ENCODE measurements at regions not wholly inside any gene's neighbourhood (a gene's known extent, or its start where the extent isn't known, plus 50 kb on each side); places are given as distances from the start of the nearest gene placed in this dataset.

DNA sequence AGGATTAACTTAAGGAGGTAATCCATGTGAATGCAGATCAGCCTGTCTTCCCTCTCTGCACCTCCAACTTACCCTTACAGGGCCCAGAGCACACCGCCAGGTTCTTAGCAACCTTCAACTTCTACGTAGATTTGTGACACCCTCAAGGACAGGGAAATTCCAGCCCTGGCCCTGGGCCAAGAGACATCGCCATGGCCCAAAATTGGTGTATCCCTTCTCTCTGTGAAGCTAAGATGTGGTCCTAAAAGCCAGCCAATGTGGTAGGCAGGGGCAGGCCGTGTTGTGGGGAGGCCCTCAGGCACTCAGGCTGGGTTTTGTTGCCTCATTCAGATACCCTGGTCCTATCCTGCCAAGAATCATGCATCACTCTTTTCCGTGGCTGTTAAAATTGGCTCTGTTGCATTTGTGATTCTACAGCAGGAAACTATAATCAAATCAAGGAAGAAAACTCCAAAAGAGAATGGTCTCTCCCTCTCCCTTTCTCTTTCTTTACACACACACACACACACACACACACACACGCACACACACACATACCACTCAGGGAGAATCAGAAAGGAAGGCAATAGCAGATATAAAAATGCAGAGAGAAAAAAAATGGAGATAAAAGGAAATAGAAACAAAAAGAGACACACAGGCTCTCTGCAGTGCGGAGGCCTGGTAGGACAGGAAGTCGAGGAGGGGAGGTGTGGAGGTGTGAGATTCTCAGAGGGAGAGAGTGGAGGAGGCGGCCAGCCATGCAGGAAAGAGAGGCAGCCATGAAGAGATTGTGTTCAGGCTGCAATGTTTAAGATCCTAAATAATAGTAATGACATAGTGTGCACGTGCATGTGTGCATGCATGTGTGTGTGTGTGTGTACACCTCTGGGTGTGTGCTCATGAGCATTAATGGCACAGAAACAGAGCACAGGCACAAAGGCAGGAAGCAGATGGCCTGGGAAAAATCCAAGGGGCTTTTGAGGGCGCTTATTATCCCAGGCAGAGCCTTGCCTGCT lies 201.8 kb upstream of the LRFN2 start:
- DNase-seq = no peak

DNA sequence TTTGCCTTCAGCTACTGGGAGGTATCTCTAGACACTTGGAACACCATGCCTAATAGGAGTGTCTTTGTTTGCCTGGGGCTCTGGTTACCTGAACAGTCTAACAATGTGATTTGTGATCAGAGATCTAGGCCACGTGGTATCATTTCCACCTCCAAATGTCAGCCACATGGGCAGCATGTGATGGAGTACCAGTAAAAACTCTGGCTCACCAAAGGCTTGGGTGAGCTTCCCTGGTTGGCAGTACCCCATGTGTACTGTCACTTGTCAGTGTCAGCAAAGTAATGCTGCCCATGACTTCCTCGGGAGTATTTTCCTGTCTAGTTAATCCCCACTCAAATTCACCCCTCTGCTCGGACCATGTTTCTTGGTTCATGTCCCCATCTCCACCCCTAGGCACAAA lies 195.2 kb upstream of the LRFN2 start:
- no peak for DNase-seq

DNA sequence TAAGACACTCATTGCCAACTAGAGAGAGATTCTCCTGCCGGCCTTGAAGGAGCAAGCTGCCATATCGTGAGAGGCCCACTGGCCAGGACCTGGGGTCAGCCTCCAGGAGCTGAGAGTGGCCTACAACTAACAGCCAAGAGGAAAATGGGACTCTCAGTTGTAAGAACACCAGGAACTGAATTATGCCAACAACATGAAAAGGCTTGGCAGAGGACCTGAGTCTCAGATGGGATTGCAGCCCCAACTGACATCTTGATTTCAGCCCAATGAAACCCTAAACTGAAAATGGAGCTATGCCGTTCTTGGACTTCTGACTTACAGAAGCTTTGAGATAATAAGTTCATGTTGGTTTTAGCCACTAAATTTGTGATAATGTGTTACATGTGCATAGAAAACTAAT lies 193.5 kb upstream of the LRFN2 start:
- DNase-seq = no peak

DNA sequence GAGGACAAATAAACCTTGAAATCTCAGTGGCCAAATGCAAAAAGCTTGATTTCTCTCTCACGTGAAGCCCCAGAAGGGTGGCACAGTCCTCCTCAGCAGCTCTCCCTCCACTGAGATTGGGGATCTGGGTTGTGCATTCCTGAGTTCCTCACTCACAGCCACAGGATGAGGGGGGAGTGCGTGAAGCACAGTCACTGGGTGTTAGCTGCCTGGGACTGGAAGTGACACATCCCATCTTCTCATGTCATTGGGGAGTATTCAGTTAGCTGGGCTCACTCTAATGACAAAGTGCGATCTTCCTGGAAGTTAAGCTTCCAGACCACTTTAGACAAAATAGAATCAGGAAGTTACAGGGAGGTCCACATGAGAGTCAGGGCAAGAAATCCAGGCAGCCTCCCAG lies 192.2 kb upstream of the LRFN2 start:
- no peak for DNase-seq

- peak; percentile 14 for DNase-seq
Observed at GRCh38 chr6:40778918-40779317, 191.8 kb upstream of the LRFN2 start.

DNA sequence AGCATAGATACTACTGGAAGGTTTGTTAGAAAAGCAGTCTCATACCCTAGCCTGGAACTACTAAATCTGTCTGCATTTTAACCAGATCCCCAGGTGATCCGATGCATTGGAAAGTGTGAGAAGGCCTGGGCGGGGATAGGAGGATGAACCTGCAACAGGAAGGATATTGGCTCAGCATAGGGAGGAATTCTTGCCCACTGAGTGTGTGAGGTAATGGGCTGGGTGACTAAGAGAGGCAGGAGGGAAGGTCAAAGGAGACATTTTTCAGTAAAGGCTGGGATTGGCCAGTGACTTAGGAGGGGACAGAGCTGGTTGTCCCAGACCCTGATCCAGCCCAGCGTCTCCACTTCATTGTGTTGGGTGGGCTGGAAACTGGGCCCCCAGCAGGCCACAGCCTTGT lies 191.0 kb upstream of the LRFN2 start:
- DNase-seq = no peak

DNA sequence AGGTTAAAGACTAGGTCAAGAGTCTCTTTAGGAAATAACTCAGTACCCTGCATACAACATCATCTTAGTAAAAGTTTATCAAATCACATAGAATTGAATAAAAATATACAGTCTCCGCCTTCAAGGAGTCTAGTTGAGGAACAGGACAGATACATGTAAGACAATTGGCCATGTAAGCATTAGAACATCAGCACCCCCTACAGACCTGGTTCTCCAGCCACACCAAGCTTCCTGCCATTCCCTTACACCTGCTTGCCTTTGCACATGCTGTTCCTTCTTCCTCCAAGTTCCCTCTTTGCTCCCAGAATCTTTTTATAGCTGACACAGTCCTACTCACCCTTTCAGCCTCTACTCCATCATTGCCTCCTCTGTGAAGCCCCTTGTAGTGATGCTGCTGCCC lies 187.8 kb upstream of the LRFN2 start:
- peak; percentile 49 for DNase-seq

DNA sequence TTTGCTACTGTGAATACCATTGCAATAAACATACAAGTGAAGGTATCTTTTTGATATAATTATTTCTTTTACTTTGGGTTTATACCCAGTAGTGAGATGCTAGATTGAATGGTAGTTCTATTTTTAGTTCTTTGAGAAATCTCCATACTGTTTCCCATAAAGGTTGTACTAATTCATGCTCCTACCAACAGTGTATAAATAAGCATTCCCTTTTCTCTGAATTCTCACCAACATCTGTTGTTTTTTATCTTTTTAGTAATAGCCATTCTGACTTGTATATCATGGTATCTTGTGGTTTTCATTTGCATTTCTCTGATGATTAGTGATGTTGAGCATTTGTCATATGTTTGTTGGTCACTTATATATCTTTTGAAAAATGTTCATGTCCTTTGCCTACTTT lies 183.6 kb upstream of the LRFN2 start:
- no peak for DNase-seq

GRCh38 chr6:40764726-40765125 lies 177.6 kb upstream of the LRFN2 start:
- DNase-seq = peak; percentile 89

GRCh38 chr6:40762981-40763380 lies 175.8 kb upstream of the LRFN2 start:
- DNase-seq = no peak

DNA sequence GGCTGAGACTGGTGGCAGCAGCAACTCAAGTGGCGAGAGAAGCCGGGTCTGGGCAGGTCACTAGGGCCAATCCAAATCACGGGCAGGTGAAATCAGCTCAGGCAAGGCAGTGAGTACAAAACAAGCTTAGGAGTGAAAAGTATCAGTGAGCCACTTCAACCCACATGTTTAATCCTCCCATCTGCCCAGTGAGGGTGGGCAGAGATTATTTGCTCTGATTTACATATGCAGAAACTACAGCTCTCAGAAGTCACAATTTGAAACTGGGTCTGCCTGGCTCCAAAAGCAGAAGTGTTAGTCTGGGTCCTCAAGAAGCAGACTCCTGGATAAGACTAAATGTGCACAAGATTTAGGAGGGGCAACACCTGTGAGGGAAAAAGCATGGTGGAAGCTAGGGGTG lies 173.7 kb upstream of the LRFN2 start:
- no peak for DNase-seq

DNA sequence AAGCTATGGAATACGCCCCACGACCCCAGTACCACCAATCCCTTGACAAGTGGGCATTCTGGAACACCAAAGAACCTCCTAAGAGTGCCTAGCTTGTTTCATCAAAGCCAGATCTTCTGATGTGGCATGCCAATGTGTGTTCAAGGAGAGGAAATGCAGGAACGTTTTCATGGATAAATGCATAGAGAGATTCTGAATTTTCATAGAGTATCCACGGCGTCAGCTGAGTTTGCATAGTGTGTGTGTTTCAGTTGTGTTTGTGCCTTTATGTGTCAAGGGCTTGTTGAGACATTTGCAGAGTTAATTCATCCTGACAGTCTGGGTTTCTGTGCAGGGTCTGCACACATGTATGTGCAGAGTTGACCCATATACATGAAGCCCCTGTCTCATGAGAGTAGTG lies 172.7 kb upstream of the LRFN2 start:
- no peak for DNase-seq

- DNase-seq = no peak
Observed at GRCh38 chr6:40759264-40759663, 172.1 kb upstream of the LRFN2 start.

GRCh38 chr6:40755749-40756452 lies 168.7 kb upstream of the LRFN2 start:
- DNase-seq = no peak

DNA sequence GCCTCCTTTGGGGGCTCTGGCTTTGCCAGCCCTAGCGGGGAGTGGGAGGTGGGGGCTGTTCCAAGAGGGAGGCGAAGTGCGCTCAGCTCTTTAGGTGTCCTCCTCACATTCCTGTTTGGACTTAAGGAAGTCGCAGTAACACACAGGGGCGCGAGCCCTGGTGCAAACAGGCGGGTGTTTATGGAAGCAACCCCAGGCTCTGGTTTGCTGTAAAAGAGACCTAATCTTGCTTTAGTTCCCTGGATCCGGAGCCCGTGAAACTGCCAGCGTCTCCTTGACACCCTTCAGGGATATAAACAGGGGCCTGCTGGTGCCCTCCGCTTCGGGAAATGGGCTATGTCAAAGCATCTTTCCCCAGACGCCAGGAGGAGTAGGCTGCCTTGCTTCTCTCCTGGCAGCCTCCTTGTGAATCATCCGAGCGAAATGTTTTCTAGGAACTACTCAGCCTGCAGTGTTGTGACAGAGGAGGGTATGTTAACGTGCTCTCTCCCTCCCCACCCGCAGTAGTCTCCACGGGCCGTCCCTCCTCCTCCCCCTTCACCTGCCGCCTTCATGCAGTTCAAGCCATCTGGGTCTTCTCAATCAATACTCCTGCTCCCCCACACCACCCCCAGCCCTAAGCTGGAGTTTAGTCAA lies 168.0 kb upstream of the LRFN2 start:
- no peak for DNase-seq

DNA sequence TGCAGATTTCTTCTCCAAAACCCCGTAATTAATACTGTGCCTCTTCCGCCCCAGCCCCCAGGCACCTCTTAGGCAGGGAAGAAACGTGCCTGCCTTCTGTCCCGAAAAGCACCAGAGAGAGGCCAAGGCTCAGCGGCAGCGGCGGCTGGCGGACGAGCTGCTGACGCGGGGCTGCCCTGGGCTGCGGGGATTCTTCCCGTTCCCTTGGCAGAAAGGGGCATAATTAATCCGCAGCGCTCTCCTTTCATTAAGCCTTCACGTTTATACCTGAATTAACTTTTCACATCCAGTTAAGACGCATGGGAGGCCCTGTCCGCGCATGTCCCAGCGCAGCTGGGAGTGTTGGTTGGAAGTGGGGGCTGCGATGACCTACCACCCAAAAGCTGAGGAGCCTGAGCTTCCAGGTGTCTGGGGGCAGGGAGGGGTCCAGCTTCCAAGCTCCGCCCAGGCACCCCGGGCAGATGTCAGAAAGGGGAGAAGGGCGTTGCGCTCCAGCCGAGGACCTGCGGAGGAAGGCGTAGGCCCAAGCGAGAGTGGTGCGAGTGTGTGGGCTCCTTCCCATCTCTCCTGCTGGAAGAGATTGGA lies 167.4 kb upstream of the LRFN2 start:
- no peak for DNase-seq

- no peak for DNase-seq
Observed at GRCh38 chr6:40753675-40754448, 166.7 kb upstream of the LRFN2 start.

- DNase-seq = no peak
Observed at GRCh38 chr6:40753048-40753447, 165.9 kb upstream of the LRFN2 start.

DNA sequence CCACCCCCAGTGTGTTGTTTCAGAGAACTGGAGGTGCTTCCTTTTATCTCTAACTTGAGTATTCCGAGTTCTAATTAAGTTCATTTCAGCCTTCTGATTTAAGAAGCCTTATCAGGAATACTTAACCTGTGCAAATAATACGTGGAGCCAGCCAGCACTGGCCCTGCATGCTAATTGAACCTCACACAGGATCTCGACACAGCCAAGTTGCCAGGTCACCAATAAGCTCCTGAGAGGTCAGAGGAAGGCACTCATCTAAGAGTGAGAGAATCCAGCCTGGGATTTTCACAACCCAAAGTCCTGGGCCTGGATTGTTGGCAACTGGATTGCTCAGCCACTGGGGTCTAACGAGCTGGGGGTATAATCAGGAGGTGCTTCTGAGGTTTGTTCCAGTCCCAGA lies 157.7 kb upstream of the LRFN2 start:
- DNase-seq = no peak

DNA sequence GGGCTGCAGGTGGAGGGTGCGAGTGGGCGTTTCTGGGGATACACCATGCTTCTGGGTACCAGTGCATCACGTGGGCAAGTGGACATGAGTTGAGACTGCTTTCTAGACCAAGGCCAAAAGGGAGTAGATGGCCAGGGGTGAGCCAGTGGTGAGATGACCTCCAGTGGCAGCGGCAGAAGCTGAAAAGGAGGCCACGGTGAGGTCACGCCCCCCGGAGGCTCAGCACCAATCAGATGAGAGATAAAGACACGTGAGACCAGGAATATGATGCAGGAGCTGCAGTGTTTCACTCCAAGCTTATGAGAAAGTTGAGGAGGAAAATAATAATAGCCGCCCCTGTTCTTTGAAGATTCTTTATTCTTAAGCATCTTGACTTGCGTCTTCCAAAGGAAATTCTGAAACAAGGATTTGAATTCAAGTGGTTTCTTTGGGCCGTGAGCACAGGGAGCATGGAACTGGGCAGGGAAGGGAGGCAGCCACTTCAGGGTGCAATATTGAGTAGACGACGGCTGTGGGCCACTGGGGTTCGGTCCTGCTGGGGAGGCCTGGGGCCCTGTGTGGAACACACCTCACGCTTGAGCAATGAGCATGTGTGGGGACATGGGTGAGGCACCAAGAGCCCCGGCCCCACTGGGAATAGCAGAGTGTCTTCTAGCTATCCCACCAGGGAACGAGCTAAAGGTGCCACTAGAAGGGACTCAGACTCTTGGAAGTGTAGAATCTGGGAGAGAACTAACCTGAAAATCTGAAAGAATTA lies 156.7 kb upstream of the LRFN2 start:
- no peak for DNase-seq

DNA sequence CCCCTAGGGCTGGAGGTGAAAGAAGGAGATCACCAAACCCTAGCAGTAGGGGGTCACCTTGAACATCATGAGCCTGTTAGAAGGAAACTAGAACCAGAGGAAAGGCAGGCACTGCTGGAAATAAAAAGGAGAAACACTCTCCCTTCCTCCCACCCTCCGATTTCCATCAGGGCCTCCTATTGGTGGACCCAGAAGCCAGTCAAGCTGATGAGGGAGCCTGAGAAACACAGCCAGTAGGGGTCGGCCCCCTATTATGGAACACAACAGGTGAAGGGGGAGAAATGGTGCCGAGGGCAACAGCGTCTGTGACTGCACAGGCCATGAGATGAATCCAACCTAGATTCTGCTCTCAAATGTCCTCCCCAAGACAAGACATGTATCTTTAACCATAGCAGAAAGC lies 156.1 kb upstream of the LRFN2 start:
- no peak for DNase-seq

DNA sequence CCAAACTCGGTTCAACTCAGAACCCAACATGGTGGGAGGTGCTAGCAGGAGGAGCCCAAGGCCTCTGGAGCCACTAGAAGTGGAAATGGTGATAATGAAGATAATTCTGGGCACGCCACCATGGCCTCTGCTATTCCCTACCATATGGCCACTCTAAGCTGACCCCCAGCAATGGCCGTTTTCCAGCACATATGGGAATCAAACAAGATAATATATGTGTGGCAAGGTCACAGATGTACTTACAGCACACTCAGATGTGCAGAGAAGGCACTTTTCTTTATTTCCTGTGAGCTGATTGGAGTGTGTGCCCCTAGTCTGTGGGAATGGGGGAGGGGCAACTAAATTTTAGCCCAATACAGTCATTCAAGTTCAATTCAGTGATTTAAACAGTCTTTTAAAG lies 153.4 kb upstream of the LRFN2 start:
- DNase-seq = no peak
